Adrenal gland (tissue), 9 donors: ENCODE measurements at regions not wholly inside any gene's neighbourhood (a gene's known extent, or its start where the extent isn't known, plus 50 kb on each side); places are given as distances from the start of the nearest gene placed in this dataset.

Experiments used
- DNase-seq, 7 donors: peaks; one replicate each; pipeline ENCODE4 v3.0.0-alpha.2; 2019 to 2020
- H3K27ac ChIP-seq, 5 donors: fragments of 200-600 bp; sonication (generic) in 4 of 5; 1 replicate in 3 of 5; 2 replicates in 2 of 5; pipeline versions ENCODE4 v1.5.1 to v1.8.0; 2016 to 2020; ENCODE audit warnings: mild to moderate bottlenecking in 1 of 5
- H3K27me3 ChIP-seq: fragments of 200-600 bp; 2 replicates; pipeline ENCODE4 v1.8.0; 2021
- H3K36me3 ChIP-seq, 2 donors: fragments of 200-600 bp; replicated peaks in 1 of 2; 1 replicate in 1 of 2; 2 replicates in 1 of 2; pipeline versions ENCODE4 v1.5.1 to v1.8.0; 2018 to 2022
- H3K4me1 ChIP-seq, 2 donors: fragments of 200-600 bp; replicated peaks in 1 of 2; 1 replicate in 1 of 2; 2 replicates in 1 of 2; pipeline versions ENCODE4 v1.5.1 to v1.8.0; 2018 to 2021
- H3K4me3 ChIP-seq, 4 donors: fragments of 200-600 bp; sonication (generic) in 3 of 4; one replicate each; pipeline ENCODE4 v1.5.1; 2016 to 2018
- H3K9me3 ChIP-seq, 3 donors: fragments of 200-600 bp; sonication (generic) in 1 of 3; replicated peaks in 1 of 3; 1 replicate in 2 of 3; 2 replicates in 1 of 3; pipeline versions ENCODE4 v1.5.1 to v1.8.0; 2016 to 2021
- CTCF ChIP-seq, 6 experiments: fragments of 450-650 bp in 4 of 6; fragments of 200-600 bp in 2 of 6; sonication (generic) in 1 of 6; IDR thresholded peaks; 1 replicate in 5 of 6; 2 replicates in 1 of 6; pipeline versions ENCODE4 v1.5.1 to v1.8.0; 2016 to 2021; ENCODE audit warnings: antibody characterized with exemption in 6 of 6, mild to moderate bottlenecking in 2 of 6, moderate library complexity in 1 of 6
- POLR2A ChIP-seq, 2 donors: fragments of 450-650 bp; IDR thresholded peaks; one replicate each; pipeline ENCODE4 v1.6.1; 2017; ENCODE audit warnings: antibody characterized with exemption in 2 of 2, mild to moderate bottlenecking in 2 of 2, moderate library complexity in 1 of 2
- WGBS, 4 donors: extraction: QIAGEN DNeasy Blood & Tissue Kit in 2 of 4; methylation state at CpG; one replicate each; pipeline versions ENCODE4 v1.1.5 to v1.1.7; 2013 to 2017; 5-methylcytosine and 5-hydroxymethylcytosine counted together
- intact Hi-C, 2 donors: fragments of 100-400 bp; cut with DNase I; formaldehyde crosslinking; loops; one replicate each; pipeline versions ENCODE4 v1.14.1 to v1.15.0; 2022 to 2023
- donor health status: healthy with polysubstance abuse.
- donor health status: Bipolar disorder and iron deficiency.
- donor health status: DM: yes; HTN: yes; CAD: no.
- donor health status: DM: no; HTN: no; CAD: no.
- donor health status: DM: no; HTN: no; CAD: no.

GRCh38 chr6:144630857-144631256, 345.7 kb downstream of the UTRN start:
- no peak for DNase-seq
- intact Hi-C loops = no loop called here
- H3K9me3 ChIP-seq = no peaks in the 10 kb centered on the region
- H3K4me1 ChIP-seq = peaks cover 0 to 16% of the 10 kb centered on the region in 2 donors
- H3K27me3 ChIP-seq = no peaks in the 10 kb centered on the region
- H3K27ac ChIP-seq = no peak overlapping the region
- no peak for TF ChIP-seq CTCF (IDR thresholded peaks at IDR 0.05)
- no peak for TF ChIP-seq POLR2A (IDR thresholded peaks at IDR 0.05)
- H3K4me3 ChIP-seq = no peak overlapping the region
- WGBS, 4 donors = 73 to 88% (median 82%) methylated on average over 1 of the region's 1 CpG
- H3K36me3 ChIP-seq = no peaks in the 10 kb centered on the region

GRCh38 chr6:144632266-144632665, 347.1 kb downstream of the UTRN start:
- WGBS, 4 donors = 54 to 65% (median 60%) methylated on average over 3 of the region's 3 CpGs
- DNase-seq = no peak

GRCh38 chr6:144633886-144634285, 348.8 kb downstream of the UTRN start:
- H3K27ac ChIP-seq = no peak overlapping the region
- intact Hi-C loops = no loop called here
- TF ChIP-seq POLR2A (IDR thresholded peaks at IDR 0.05) = no peak
- no peak for TF ChIP-seq CTCF (IDR thresholded peaks at IDR 0.05)
- H3K4me3 ChIP-seq = no peak overlapping the region
- H3K27me3 ChIP-seq = no peaks in the 10 kb centered on the region
- H3K9me3 ChIP-seq = no peaks in the 10 kb centered on the region
- DNase-seq = no peak
- H3K4me1 ChIP-seq = peaks cover 0 to 23% of the 10 kb centered on the region in 2 donors
- WGBS, 4 donors = 93 to 98% (median 95%) methylated on average over 3 to 4 of the region's 4 CpGs
- H3K36me3 ChIP-seq = no peaks in the 10 kb centered on the region

More at GRCh38 chr6:144632266-144632665, 347.1 kb downstream of the UTRN start:
- Histone ChIP-seq H3K27ac (no peak overlapping the region), H3K4me3 (no peak overlapping the region), H3K4me1 (peaks cover 0 to 16% of the 10 kb centered on the region in 2 donors), H3K36me3 (no peaks in the 10 kb centered on the region), H3K27me3 (no peaks in the 10 kb centered on the region), H3K9me3 (no peaks in the 10 kb centered on the region)
- intact Hi-C loops = no loop called here
- TF ChIP-seq CTCF (IDR thresholded peaks at IDR 0.05) = no peak
- TF ChIP-seq POLR2A (IDR thresholded peaks at IDR 0.05) = no peak

GRCh38 chr6:144634371-144634770, 349.2 kb downstream of the UTRN start:
- Histone ChIP-seq H3K4me1 (peaks cover 0 to 23% of the 10 kb centered on the region in 2 donors), H3K27me3 (no peaks in the 10 kb centered on the region), H3K36me3 (no peaks in the 10 kb centered on the region), H3K27ac (no peak overlapping the region), H3K9me3 (no peaks in the 10 kb centered on the region), H3K4me3 (no peak overlapping the region)
- intact Hi-C loops = no loop called here
- 96 to 98% (median 97%) methylated on average over 4 of the region's 4 CpGs for WGBS, 4 donors
- DNase-seq = no peak
- TF ChIP-seq POLR2A (IDR thresholded peaks at IDR 0.05) (no peak), CTCF (IDR thresholded peaks at IDR 0.05) (no peak)
